ENCODE measurements at regions not wholly inside any gene's neighbourhood (a gene's known extent, or its start where the extent isn't known, plus 50 kb on each side); places are given as distances from the start of the nearest gene placed in this dataset.

DNA sequence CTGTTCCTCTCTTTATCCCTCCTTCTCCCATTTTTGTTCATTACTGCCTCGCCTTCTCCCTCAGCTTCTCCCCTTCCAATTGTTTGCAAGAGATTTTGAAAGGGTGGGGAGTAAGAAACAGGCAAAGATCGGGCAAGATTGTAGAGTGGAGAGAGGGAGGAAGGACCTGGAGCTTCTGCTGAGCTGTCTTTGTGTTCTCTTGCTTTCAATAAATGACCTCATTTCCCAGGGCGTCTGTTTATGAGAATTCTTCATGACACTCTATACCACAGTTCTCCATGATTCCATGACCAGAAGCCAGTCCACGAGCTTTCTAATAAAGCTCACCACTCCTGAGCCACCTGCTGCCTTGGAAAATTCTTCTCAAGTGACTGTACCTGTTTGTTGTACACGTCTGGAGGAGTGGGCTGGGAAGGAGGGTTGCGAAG, 50.0 kb upstream of the PLEKHG1 start:
- no peak for TF ChIP-seq POLR2A (IDR thresholded peaks at IDR 0.05)
- TF ChIP-seq, protein P1, sequence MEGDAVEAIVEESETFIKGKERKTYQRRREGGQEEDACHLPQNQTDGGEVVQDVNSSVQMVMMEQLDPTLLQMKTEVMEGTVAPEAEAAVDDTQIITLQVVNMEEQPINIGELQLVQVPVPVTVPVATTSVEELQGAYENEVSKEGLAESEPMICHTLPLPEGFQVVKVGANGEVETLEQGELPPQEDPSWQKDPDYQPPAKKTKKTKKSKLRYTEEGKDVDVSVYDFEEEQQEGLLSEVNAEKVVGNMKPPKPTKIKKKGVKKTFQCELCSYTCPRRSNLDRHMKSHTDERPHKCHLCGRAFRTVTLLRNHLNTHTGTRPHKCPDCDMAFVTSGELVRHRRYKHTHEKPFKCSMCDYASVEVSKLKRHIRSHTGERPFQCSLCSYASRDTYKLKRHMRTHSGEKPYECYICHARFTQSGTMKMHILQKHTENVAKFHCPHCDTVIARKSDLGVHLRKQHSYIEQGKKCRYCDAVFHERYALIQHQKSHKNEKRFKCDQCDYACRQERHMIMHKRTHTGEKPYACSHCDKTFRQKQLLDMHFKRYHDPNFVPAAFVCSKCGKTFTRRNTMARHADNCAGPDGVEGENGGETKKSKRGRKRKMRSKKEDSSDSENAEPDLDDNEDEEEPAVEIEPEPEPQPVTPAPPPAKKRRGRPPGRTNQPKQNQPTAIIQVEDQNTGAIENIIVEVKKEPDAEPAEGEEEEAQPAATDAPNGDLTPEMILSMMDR (IDR thresholded peaks at IDR 0.05), result no peak
- TF ChIP-seq POLR2AphosphoS5 (IDR thresholded peaks at IDR 0.05), result no peak

All from stomach (tissue), 4 donors.